Tibial artery (tissue), 4 donors: ENCODE measurements at regions not wholly inside any gene's neighbourhood (a gene's known extent, or its start where the extent isn't known, plus 50 kb on each side); places are given as distances from the start of the nearest gene placed in this dataset.
"Not testable (repeated sequence)": the region's sequence is repeated elsewhere in the genome, so short reads cannot be mapped to it uniquely, and the experiment has no call there.

ENCODE experiments used
- DNase-seq, 2 donors: peaks; one replicate each; pipeline ENCODE4 v3.0.0-alpha.2; 2019
- H3K27ac ChIP-seq, 2 donors: fragments of 200-600 bp; sonication (generic) in 1 of 2; 1 replicate in 1 of 2; 2 replicates in 1 of 2; pipeline ENCODE4 v1.5.1; 2018 to 2019; ENCODE audit warnings: mild to moderate bottlenecking in 1 of 2
- H3K27me3 ChIP-seq, 2 donors: fragments of 200-600 bp; sonication (generic) in 1 of 2; one replicate each; pipeline versions ENCODE4 v1.5.1 to v1.6.0; 2016 to 2019
- H3K36me3 ChIP-seq, 3 donors: fragments of 200-600 bp; sonication (generic) in 2 of 3; one replicate each; pipeline ENCODE4 v1.5.1; 2016 to 2019; ENCODE audit warnings: mild to moderate bottlenecking in 2 of 3
- H3K4me1 ChIP-seq, 4 donors: fragments of 200-600 bp; sonication (generic) in 2 of 4; 1 replicate in 3 of 4; 2 replicates in 1 of 4; pipeline ENCODE4 v1.5.1; 2016 to 2019
- H3K4me3 ChIP-seq, 2 donors: fragments of 200-600 bp; sonication (generic) in 1 of 2; 1 replicate in 1 of 2; 2 replicates in 1 of 2; pipeline ENCODE4 v1.5.1; 2018 to 2019; ENCODE audit warnings: mild to moderate bottlenecking in 2 of 2
- H3K9me3 ChIP-seq, 3 donors: fragments of 200-600 bp; sonication (generic) in 1 of 3; one replicate each; pipeline ENCODE4 v1.5.1; 2016 to 2019
- CTCF ChIP-seq, 2 experiments: fragments of 200-600 bp in 1 of 2; fragments of 450-650 bp in 1 of 2; IDR thresholded peaks; one replicate each; pipeline ENCODE4 v1.5.1; 2017 to 2019; ENCODE audit warnings: antibody characterized with exemption in 2 of 2, mild to moderate bottlenecking in 1 of 2, moderate library complexity in 1 of 2
- intact Hi-C: fragments of 100-400 bp; cut with DNase I; formaldehyde crosslinking; loops from one replicate; pipeline ENCODE4 v1.15.0; 2023; ENCODE audit warnings: low total_unique reads

GRCh38 chr22:25318081-25318823, 98.8 kb downstream of the CRYBB2 start:
- Histone ChIP-seq H3K27ac (no peak overlapping the region), H3K36me3 (no peaks in the 10 kb centered on the region), H3K4me1 (no peaks in the 10 kb centered on the region), H3K27me3 (no peaks in the 10 kb centered on the region), H3K4me3 (no peak overlapping the region), H3K9me3 (no peaks in the 10 kb centered on the region)
- TF ChIP-seq CTCF (IDR thresholded peaks at IDR 0.05), result no peak
- no peak for DNase-seq
- intact Hi-C loops, result no loop called here

GRCh38 chr22:25327018-25327755, 107.7 kb downstream of the CRYBB2 start:
- Histone ChIP-seq H3K4me1 (no peaks in the 10 kb centered on the region), H3K9me3 (peaks cover 0 to 2% (median 0%) of the 10 kb centered on the region in 3 donors), H3K27ac (no peak overlapping the region), H3K36me3 (no peaks in the 10 kb centered on the region), H3K27me3 (no peaks in the 10 kb centered on the region), H3K4me3 (no peak overlapping the region)
- TF ChIP-seq CTCF (IDR thresholded peaks at IDR 0.05), result no peak
- intact Hi-C loops, result no loop called here
- DNase-seq, result no peak

- H3K27ac ChIP-seq, result no peak overlapping the region
- intact Hi-C loops, result no loop called here
These were observed 111.6 kb downstream of the CRYBB2 start for GRCh38 chr22:25331050-25331449.

GRCh38 chr22:25331911-25332310, 112.5 kb downstream of the CRYBB2 start:
- H3K36me3 ChIP-seq, DNase-seq, H3K4me1 ChIP-seq, H3K27ac ChIP-seq, intact Hi-C loops, H3K27me3 ChIP-seq, H3K4me3 ChIP-seq: not testable (repeated sequence)
- H3K9me3 ChIP-seq, result peaks cover 0 to 11% (median 0%) of the 10 kb centered on the region in 3 donors

More at GRCh38 chr22:25331050-25331449, 111.6 kb downstream of the CRYBB2 start:
- Histone ChIP-seq H3K27me3 (no peaks in the 10 kb centered on the region), H3K4me1 (no peaks in the 10 kb centered on the region), H3K9me3 (peaks cover 0 to 4% (median 0%) of the 10 kb centered on the region in 3 donors), H3K4me3 (no peak overlapping the region), H3K36me3 (no peaks in the 10 kb centered on the region)
- DNase-seq, result no peak
- TF ChIP-seq CTCF (IDR thresholded peaks at IDR 0.05), result no peak

- peaks cover 0 to 16% (median 0%) of the 10 kb centered on the region in 3 donors for H3K9me3 ChIP-seq
- intact Hi-C loops, result no loop called here
- H3K27ac ChIP-seq, result no peak overlapping the region
- H3K36me3 ChIP-seq, result no peaks in the 10 kb centered on the region
- H3K4me1 ChIP-seq, result no peaks in the 10 kb centered on the region
- H3K27me3 ChIP-seq, result no peaks in the 10 kb centered on the region
- no peak overlapping the region for H3K4me3 ChIP-seq
- TF ChIP-seq CTCF (IDR thresholded peaks at IDR 0.05), result no peak
- no peak for DNase-seq
These were observed 112.9 kb downstream of the CRYBB2 start for GRCh38 chr22:25332386-25332785.

GRCh38 chr22:25334162-25334490, 114.7 kb downstream of the CRYBB2 start:
- H3K36me3 ChIP-seq, result no peaks in the 10 kb centered on the region
- DNase-seq, result no peak
- no peak for TF ChIP-seq CTCF (IDR thresholded peaks at IDR 0.05)
- H3K4me1 ChIP-seq, result no peaks in the 10 kb centered on the region
- no peak overlapping the region for H3K27ac ChIP-seq
- intact Hi-C loops, result no loop called here
- peaks cover 0 to 27% (median 6%) of the 10 kb centered on the region in 3 donors for H3K9me3 ChIP-seq
- H3K27me3 ChIP-seq, result no peaks in the 10 kb centered on the region
- H3K4me3 ChIP-seq, result no peak overlapping the region

- intact Hi-C loops, DNase-seq, H3K36me3 ChIP-seq, H3K27me3 ChIP-seq, H3K4me1 ChIP-seq, H3K4me3 ChIP-seq, H3K27ac ChIP-seq: not testable (repeated sequence)
- peaks cover 0 to 29% (median 8%) of the 10 kb centered on the region in 3 donors for H3K9me3 ChIP-seq
These were observed 115.2 kb downstream of the CRYBB2 start for GRCh38 chr22:25334631-25335030.

- H3K36me3 ChIP-seq, H3K27ac ChIP-seq, intact Hi-C loops, H3K27me3 ChIP-seq, H3K4me3 ChIP-seq, H3K4me1 ChIP-seq, DNase-seq: not testable (repeated sequence)
- peaks cover 0 to 33% (median 12%) of the 10 kb centered on the region in 3 donors for H3K9me3 ChIP-seq
These were observed 115.8 kb downstream of the CRYBB2 start for GRCh38 chr22:25335276-25335675.

GRCh38 chr22:25340536-25340935, 121.1 kb downstream of the CRYBB2 start:
- peaks cover 0 to 33% (median 12%) of the 10 kb centered on the region in 3 donors for H3K9me3 ChIP-seq
- H3K4me3 ChIP-seq, H3K36me3 ChIP-seq, DNase-seq, H3K4me1 ChIP-seq, intact Hi-C loops, H3K27ac ChIP-seq, H3K27me3 ChIP-seq: not testable (repeated sequence)
